DND-41 (cell line): ENCODE measurements at regions not wholly inside any gene's neighbourhood (a gene's known extent, or its start where the extent isn't known, plus 50 kb on each side); places are given as distances from the start of the nearest gene placed in this dataset.
"Not testable (repeated sequence)": the region's sequence is repeated elsewhere in the genome, so short reads cannot be mapped to it uniquely, and the experiment has no call there.

Source experiments
- EZH2 ChIP-seq: IDR thresholded peaks from 3 replicates; pipeline ENCODE4 v1.6.1; 2012; ENCODE audit warnings: borderline replicate concordance, low read depth, mild to moderate bottlenecking, moderate library complexity, low read length, inconsistent platforms; ENCODE audit not compliant: severe bottlenecking
- TF ChIP-seq, protein P1 (sequence below): IDR thresholded peaks from 2 replicates; pipeline ENCODE4 v1.5.1; 2012; ENCODE audit warnings: borderline replicate concordance, low read length, moderate library complexity, mild to moderate bottlenecking; ENCODE audit not compliant: poor library complexity, severe bottlenecking; ENCODE audit errors: extremely low read depth

DNA sequence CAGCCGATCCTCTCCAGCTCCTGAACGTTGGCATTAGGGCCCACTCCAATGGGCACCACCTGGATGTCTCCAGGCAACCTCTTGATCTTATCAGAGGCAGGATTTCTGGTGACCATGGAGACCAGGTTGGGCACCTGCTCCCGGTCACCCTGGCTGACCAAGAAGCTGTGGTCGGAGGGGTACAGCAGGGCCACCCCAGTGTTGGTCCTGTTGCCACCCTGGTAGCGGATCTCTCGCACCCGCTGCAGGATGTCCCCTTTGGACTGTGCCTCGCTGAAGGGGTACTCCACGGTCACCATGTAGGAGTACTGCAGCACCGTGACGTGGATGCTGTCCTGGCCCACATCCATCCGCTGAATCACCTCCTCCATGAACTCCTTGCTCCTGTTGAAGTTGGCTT, 104.3 kb upstream of the CCT8L2 start:
- TF ChIP-seq, protein P1, sequence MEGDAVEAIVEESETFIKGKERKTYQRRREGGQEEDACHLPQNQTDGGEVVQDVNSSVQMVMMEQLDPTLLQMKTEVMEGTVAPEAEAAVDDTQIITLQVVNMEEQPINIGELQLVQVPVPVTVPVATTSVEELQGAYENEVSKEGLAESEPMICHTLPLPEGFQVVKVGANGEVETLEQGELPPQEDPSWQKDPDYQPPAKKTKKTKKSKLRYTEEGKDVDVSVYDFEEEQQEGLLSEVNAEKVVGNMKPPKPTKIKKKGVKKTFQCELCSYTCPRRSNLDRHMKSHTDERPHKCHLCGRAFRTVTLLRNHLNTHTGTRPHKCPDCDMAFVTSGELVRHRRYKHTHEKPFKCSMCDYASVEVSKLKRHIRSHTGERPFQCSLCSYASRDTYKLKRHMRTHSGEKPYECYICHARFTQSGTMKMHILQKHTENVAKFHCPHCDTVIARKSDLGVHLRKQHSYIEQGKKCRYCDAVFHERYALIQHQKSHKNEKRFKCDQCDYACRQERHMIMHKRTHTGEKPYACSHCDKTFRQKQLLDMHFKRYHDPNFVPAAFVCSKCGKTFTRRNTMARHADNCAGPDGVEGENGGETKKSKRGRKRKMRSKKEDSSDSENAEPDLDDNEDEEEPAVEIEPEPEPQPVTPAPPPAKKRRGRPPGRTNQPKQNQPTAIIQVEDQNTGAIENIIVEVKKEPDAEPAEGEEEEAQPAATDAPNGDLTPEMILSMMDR, result not testable (repeated sequence)
- not testable (repeated sequence) for TF ChIP-seq EZH2
